CD8-positive, alpha-beta memory T cell (primary cell): ENCODE measurements at regions not wholly inside any gene's neighbourhood (a gene's known extent, or its start where the extent isn't known, plus 50 kb on each side); places are given as distances from the start of the nearest gene placed in this dataset.
"Not testable (repeated sequence)": the region's sequence is repeated elsewhere in the genome, so short reads cannot be mapped to it uniquely, and the experiment has no call there.

ENCODE experiments used
- CTCF ChIA-PET: fragments of 350-600 bp; sonication (Branson Sonifier 250); formaldehyde crosslinking; loops from one replicate; lab custom pipeline; 2021; ENCODE audit warnings: antibody characterized with exemption; lab: Charles Lee
- POLR2A ChIA-PET: fragments of 350-600 bp; sonication (Branson Sonifier 250); formaldehyde crosslinking; loops from one replicate; lab custom pipeline; 2021; ENCODE audit warnings: antibody characterized with exemption; lab: Charles Lee
- DNase-seq, 5 donors: peaks; one replicate each; pipeline versions ENCODE4 v3.0.0 to v3.0.0-alpha.2; 2020 to 2022; ENCODE audit warnings: mixed read lengths in 1 of 5
- H3K27ac ChIP-seq: one replicate; pipeline ENCODE4 v1.7.0; 2013; ENCODE audit warnings: low read depth, mild to moderate bottlenecking, low read length, moderate library complexity
- H3K27me3 ChIP-seq: 2 replicates; pipeline ENCODE4 v1.7.0; 2013; ENCODE audit warnings: low read length, mild to moderate bottlenecking; ENCODE audit not compliant: insufficient read depth, poor library complexity, severe bottlenecking
- H3K36me3 ChIP-seq: 2 replicates; pipeline ENCODE4 v1.7.0; 2013; ENCODE audit warnings: mild to moderate bottlenecking, low read length, moderate library complexity; ENCODE audit not compliant: insufficient read depth
- H3K4me1 ChIP-seq: 2 replicates; pipeline ENCODE4 v1.7.0; 2013; ENCODE audit warnings: mild to moderate bottlenecking, low read length, moderate library complexity; ENCODE audit not compliant: insufficient read depth
- H3K4me3 ChIP-seq: 2 replicates; pipeline ENCODE4 v1.7.0; 2013; ENCODE audit warnings: mild to moderate bottlenecking, low read length
- H3K9me3 ChIP-seq: 2 replicates; pipeline ENCODE4 v1.7.0; 2013; ENCODE audit warnings: mild to moderate bottlenecking, low read length
- H3K27ac Mint-ChIP-seq, 8 donors: one replicate each; pipeline ENCODE4 v1.8.0; 2020 to 2021; ENCODE audit warnings: mixed read lengths in 8 of 8, mild to moderate bottlenecking in 6 of 8, inconsistent platforms in 3 of 8, moderate library complexity in 3 of 8
- H3K27me3 Mint-ChIP-seq, 2 donors: one replicate each; pipeline ENCODE4 v1.8.0; 2020 to 2021; ENCODE audit warnings: mixed read lengths in 2 of 2, mild to moderate bottlenecking in 1 of 2, moderate library complexity in 1 of 2
- H3K36me3 Mint-ChIP-seq, 3 donors: one replicate each; pipeline ENCODE4 v1.8.0; 2020 to 2021; ENCODE audit warnings: mixed read lengths in 3 of 3, inconsistent platforms in 1 of 3, mild to moderate bottlenecking in 1 of 3
- H3K4me1 Mint-ChIP-seq, 3 donors: one replicate each; pipeline ENCODE4 v1.8.0; 2020 to 2021; ENCODE audit warnings: mixed read lengths in 3 of 3, inconsistent platforms in 1 of 3, mild to moderate bottlenecking in 1 of 3
- H3K4me3 Mint-ChIP-seq, 7 donors: one replicate each; pipeline ENCODE4 v1.8.0; 2020 to 2021; ENCODE audit warnings: mixed read lengths in 7 of 7, mild to moderate bottlenecking in 6 of 7, moderate library complexity in 4 of 7, inconsistent platforms in 2 of 7
- H3K9me3 Mint-ChIP-seq, 5 donors: one replicate each; pipeline ENCODE4 v1.8.0; 2020 to 2022; ENCODE audit warnings: mixed read lengths in 5 of 5, mild to moderate bottlenecking in 3 of 5, moderate library complexity in 2 of 5, inconsistent platforms in 1 of 5

GRCh38 chr15:58355382-58355971 lies 76.3 kb upstream of the LIPC start:
- H3K9me3 Mint-ChIP-seq: no peaks in the 10 kb centered on the region
- Histone ChIP-seq H3K4me3 (no peak overlapping the region), H3K36me3 (no peaks in the 10 kb centered on the region), H3K27me3 (no peaks in the 10 kb centered on the region), H3K9me3 (no peaks in the 10 kb centered on the region), H3K27ac (no peak overlapping the region), H3K4me1 (peaks cover 22% of the 10 kb centered on the region)
- no peak overlapping the region for H3K27ac Mint-ChIP-seq
- peaks cover 4 to 32% of the 10 kb centered on the region in 2 donors for H3K27me3 Mint-ChIP-seq
- H3K4me1 Mint-ChIP-seq: peaks cover 9 to 19% (median 17%) of the 10 kb centered on the region in 3 donors
- ChIA-PET POLR2A (no interaction called here), CTCF (no interaction called here)
- no peak for DNase-seq
- H3K36me3 Mint-ChIP-seq: no peaks in the 10 kb centered on the region
- no peak overlapping the region for H3K4me3 Mint-ChIP-seq

- no peaks in the 10 kb centered on the region for H3K9me3 ChIP-seq
- Mint-ChIP-seq H3K27ac (no peak overlapping the region), H3K4me3 (no peak overlapping the region), H3K36me3 (no peaks in the 10 kb centered on the region), H3K4me1 (peaks cover 9 to 19% (median 17%) of the 10 kb centered on the region in 3 donors), H3K27me3 (peaks cover 4 to 29% of the 10 kb centered on the region in 2 donors), H3K9me3 (no peaks in the 10 kb centered on the region)
- CTCF ChIA-PET: no interaction called here
- DNase-seq: no peak
- H3K36me3 ChIP-seq: no peaks in the 10 kb centered on the region
- H3K27ac ChIP-seq: no peak overlapping the region
- H3K27me3 ChIP-seq: no peaks in the 10 kb centered on the region
- peaks cover 22% of the 10 kb centered on the region for H3K4me1 ChIP-seq
- H3K4me3 ChIP-seq: no peak overlapping the region
- POLR2A ChIA-PET: no interaction called here
Observed at GRCh38 chr15:58355973-58356372, 75.8 kb upstream of the LIPC start.

- Mint-ChIP-seq H3K27ac (peak overlapping the region in 6 of 8 donors; percentile 1 to 52 (median 15)), H3K4me1 (peaks cover 14 to 26% (median 24%) of the 10 kb centered on the region in 3 donors), H3K4me3 (peak overlapping the region in 1 of 7 donors; percentile 33), H3K9me3 (no peaks in the 10 kb centered on the region), H3K36me3 (no peaks in the 10 kb centered on the region), H3K27me3 (peaks cover 3 to 18% of the 10 kb centered on the region in 2 donors)
- Histone ChIP-seq H3K9me3 (no peaks in the 10 kb centered on the region), H3K4me1 (peaks cover 22% of the 10 kb centered on the region), H3K27ac (no peak overlapping the region), H3K4me3 (peak overlapping the region; percentile 12), H3K27me3 (no peaks in the 10 kb centered on the region), H3K36me3 (no peaks in the 10 kb centered on the region)
- ChIA-PET CTCF (no interaction called here), POLR2A (no interaction called here)
- peak in 2 of 5 donors; percentile 7 to 74 for DNase-seq
Observed at GRCh38 chr15:58357529-58358476, 74.0 kb upstream of the LIPC start.

GRCh38 chr15:58360421-58361090 lies 71.2 kb upstream of the LIPC start:
- H3K27me3 ChIP-seq: no peaks in the 10 kb centered on the region
- H3K36me3 ChIP-seq: no peaks in the 10 kb centered on the region
- peaks cover 5 to 7% of the 10 kb centered on the region in 2 donors for H3K27me3 Mint-ChIP-seq
- peaks cover 0 to 16% (median 5%) of the 10 kb centered on the region in 3 donors for H3K36me3 Mint-ChIP-seq
- CTCF ChIA-PET: no interaction called here
- H3K4me1 ChIP-seq: peaks cover 29% of the 10 kb centered on the region
- no peak overlapping the region for H3K4me3 ChIP-seq
- no peak overlapping the region for H3K27ac ChIP-seq
- no peak for DNase-seq
- H3K9me3 ChIP-seq: no peaks in the 10 kb centered on the region
- POLR2A ChIA-PET: no interaction called here
- H3K9me3 Mint-ChIP-seq: peaks cover 0 to 3% (median 1%) of the 10 kb centered on the region in 5 donors
- peak overlapping the region in 1 of 8 donors; percentile 0 for H3K27ac Mint-ChIP-seq
- H3K4me3 Mint-ChIP-seq: no peak overlapping the region
- H3K4me1 Mint-ChIP-seq: peaks cover 24 to 38% (median 36%) of the 10 kb centered on the region in 3 donors

- H3K36me3 Mint-ChIP-seq: peaks cover 0 to 16% (median 6%) of the 10 kb centered on the region in 3 donors
- H3K27ac Mint-ChIP-seq: peak overlapping the region in 1 of 8 donors; percentile 67
- Histone ChIP-seq H3K9me3 (no peaks in the 10 kb centered on the region), H3K4me3 (no peak overlapping the region), H3K27me3 (no peaks in the 10 kb centered on the region), H3K27ac (no peak overlapping the region), H3K36me3 (no peaks in the 10 kb centered on the region), H3K4me1 (peaks cover 29% of the 10 kb centered on the region)
- peaks cover 5 to 7% of the 10 kb centered on the region in 2 donors for H3K27me3 Mint-ChIP-seq
- POLR2A ChIA-PET: no interaction called here
- CTCF ChIA-PET: no interaction called here
- no peak for DNase-seq
- H3K4me3 Mint-ChIP-seq: no peak overlapping the region
- H3K9me3 Mint-ChIP-seq: peaks cover 0 to 3% (median 1%) of the 10 kb centered on the region in 5 donors
- peaks cover 24 to 38% (median 36%) of the 10 kb centered on the region in 3 donors for H3K4me1 Mint-ChIP-seq
Observed at GRCh38 chr15:58361273-58361759, 70.5 kb upstream of the LIPC start.

GRCh38 chr15:58362262-58362922 lies 69.4 kb upstream of the LIPC start:
- no peak overlapping the region for H3K4me3 Mint-ChIP-seq
- H3K27me3 Mint-ChIP-seq: peaks cover 5 to 7% of the 10 kb centered on the region in 2 donors
- no peak for DNase-seq
- Histone ChIP-seq H3K27me3 (no peaks in the 10 kb centered on the region), H3K4me3 (no peak overlapping the region), H3K9me3 (no peaks in the 10 kb centered on the region), H3K36me3 (no peaks in the 10 kb centered on the region), H3K4me1 (peaks cover 23% of the 10 kb centered on the region), H3K27ac (no peak overlapping the region)
- ChIA-PET POLR2A (no interaction called here), CTCF (no interaction called here)
- peaks cover 24 to 36% (median 33%) of the 10 kb centered on the region in 3 donors for H3K4me1 Mint-ChIP-seq
- H3K27ac Mint-ChIP-seq: peak overlapping the region in 4 of 8 donors; percentile 17 to 64 (median 37)
- H3K36me3 Mint-ChIP-seq: peaks cover 0 to 16% (median 6%) of the 10 kb centered on the region in 3 donors
- H3K9me3 Mint-ChIP-seq: peaks cover 0 to 3% (median 1%) of the 10 kb centered on the region in 5 donors

- peaks cover 16% of the 10 kb centered on the region for H3K4me1 ChIP-seq
- H3K4me3 ChIP-seq, H3K27ac Mint-ChIP-seq, H3K27me3 Mint-ChIP-seq, H3K9me3 Mint-ChIP-seq, CTCF ChIA-PET, H3K27ac ChIP-seq, POLR2A ChIA-PET, H3K9me3 ChIP-seq, H3K36me3 ChIP-seq, H3K27me3 ChIP-seq: not testable (repeated sequence)
- H3K4me1 Mint-ChIP-seq: peaks cover 18 to 29% (median 25%) of the 10 kb centered on the region in 3 donors
- H3K4me3 Mint-ChIP-seq: peak overlapping the region in 3 of 7 donors; percentile 9 to 10 (median 10)
- peak in 1 of 5 donors; percentile 41 for DNase-seq
- H3K36me3 Mint-ChIP-seq: peaks cover 0 to 16% (median 6%) of the 10 kb centered on the region in 3 donors
Observed at GRCh38 chr15:58363118-58363517, 68.7 kb upstream of the LIPC start.
